RPMI7951 (cell line): ENCODE measurements at regions not wholly inside any gene's neighbourhood (a gene's known extent, or its start where the extent isn't known, plus 50 kb on each side); places are given as distances from the start of the nearest gene placed in this dataset.
"Not testable (repeated sequence)": the region's sequence is repeated elsewhere in the genome, so short reads cannot be mapped to it uniquely, and the experiment has no call there.

Experiments
- DNase-seq: peaks from one replicate; pipeline ENCODE4 v3.0.0-alpha.2; 2012; ENCODE audit warnings: low read depth

DNA sequence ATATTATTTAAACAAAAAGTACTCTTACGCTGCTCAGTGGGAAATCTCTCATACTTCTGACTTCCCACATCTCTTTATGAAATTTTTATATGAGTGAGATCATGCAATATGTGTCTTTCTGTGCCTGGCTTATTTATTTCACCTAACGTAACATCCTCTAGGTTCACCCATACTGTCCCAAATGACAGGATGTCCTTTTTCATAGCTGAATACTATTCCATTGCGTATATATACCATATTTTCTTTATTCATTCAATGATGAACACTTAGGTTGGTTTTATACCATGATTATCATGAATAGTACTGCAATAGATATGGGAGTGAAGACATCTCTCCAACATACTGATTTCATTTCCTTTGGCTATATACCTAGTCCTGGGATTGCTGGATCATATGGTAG lies 57.8 kb upstream of the TPP2 start:
- no peak for DNase-seq

DNA sequence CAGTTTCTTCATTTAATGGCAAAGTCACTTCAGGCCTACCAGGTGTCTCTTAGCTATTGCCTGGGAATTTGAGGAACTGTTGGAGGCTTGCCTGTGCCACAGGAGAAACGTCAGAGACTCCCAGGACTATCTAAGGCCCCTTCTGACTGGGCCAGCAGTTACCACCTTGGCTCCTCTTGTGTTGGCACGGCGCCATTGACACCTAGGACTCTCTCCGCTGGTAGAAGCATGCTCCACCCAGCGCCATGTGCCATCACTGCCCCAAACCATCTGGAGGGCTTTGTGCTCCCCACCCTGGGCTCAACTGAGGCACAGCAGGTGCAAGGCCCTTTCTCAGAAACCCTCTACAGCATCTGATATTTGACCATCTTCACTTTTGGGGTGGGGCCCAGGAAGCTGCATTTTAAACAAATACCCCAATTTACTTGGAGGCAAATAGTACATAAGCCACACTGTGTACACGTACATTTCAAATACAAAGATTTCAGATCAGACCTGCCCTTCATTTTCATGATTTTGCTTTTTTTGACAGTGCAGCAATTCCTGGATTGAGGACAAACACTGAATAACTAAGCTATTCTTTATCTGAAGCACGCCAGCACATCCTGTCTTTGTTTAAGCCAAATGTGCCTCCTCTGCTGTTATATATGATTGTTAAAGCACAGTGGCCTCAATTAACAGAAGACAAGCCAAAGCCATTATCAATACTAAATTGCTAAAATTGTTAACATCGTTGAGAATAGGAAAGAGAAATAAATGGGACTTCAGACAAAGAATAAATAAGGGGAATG lies 59.9 kb upstream of the TPP2 start:
- DNase-seq = no peak

DNA sequence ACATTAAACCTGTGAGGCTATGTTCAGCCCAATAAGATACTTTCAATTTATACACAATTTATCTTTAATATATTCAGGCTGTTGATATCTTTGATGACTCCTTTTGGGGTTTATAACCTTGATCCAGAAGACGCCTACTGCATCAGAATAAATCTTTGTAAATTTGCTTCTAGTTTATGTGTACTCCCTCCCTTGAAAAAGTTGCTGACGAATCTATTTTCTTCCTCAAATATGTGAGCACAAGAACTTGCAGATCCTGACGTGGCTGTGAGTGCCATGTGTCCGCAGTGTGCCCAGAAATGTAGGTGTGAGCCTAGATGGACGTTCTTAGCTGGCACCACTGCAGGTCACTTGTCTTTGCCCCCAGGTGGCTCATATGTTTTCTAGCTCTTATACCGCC lies 60.6 kb upstream of the TPP2 start:
- no peak for DNase-seq

DNA sequence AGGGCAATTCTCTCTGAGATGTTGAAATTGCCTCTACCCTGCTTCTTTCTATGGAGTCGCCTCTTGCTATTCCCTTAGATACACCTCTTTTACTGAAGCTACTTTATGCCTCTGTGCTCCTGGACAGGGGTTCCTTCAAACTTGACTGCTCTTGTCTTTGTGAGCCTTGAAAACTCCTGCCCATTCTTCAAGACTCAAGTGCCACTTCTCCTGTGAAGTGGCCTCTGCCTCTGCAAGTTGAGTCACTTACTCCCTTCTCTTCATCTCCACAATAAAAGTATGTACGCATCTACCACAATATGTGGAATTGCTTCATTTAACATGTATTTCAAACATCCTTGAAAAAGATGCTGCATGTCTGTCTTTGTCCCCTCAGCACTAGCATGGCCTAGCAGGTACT lies 66.0 kb upstream of the TPP2 start:
- DNase-seq = no peak

DNA sequence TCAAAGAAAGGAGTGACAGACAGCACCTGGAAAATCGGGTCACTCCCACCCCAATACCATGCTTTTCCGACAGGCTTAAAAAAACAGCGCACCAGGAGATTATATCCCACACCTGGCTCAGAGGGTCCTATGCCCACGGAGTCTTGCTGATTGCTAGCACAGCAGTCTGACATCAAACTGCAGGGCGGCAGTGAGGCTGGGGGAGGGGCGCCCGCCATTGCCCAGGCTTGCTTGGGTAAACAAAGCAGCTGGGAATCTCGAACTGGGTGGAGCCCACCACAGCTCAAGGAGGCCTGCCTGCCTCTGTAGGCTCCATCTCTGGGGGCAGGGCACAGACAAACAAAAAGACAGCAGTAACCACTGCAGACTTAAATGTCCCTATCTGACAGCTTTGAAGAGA lies 74.5 kb upstream of the TPP2 start:
- not testable (repeated sequence) for DNase-seq

DNA sequence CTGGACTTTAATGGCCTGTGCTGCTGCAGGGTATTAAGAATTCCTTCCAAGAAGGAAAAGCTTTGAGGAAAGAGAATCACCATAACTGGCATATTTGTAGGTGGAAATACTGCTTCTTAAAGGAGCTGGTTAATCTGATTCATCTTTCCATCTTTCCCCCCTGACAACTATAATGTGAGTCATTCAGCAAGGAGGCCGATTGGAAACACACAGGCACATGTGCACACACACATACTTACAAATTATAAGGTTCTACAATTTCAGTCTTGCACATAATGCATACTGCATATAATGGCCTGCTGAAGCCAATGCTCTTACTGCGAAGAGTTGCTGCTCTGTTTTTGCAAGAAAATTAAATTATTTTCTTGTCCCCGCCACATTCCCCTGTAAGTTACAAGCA lies 78.8 kb upstream of the TPP2 start:
- no peak for DNase-seq

DNA sequence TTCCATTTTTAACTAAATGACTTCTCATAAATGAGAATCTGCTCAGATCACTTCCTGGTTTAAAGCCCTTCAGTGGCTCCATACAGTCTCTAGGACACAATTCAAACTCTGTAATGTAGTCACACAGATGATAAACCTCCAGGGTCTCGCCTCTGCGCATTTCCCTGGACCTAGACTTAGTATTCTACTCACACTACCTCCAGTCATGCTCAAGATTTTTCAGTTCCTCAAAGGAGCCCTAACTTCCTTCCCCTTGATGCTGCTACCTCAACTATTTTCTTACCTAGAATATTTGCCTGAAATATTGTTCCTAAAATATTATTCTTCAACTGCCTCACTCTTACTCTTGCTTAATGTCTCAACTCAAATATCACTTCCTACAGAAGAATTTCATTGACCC lies 86.7 kb upstream of the TPP2 start:
- no peak for DNase-seq

DNA sequence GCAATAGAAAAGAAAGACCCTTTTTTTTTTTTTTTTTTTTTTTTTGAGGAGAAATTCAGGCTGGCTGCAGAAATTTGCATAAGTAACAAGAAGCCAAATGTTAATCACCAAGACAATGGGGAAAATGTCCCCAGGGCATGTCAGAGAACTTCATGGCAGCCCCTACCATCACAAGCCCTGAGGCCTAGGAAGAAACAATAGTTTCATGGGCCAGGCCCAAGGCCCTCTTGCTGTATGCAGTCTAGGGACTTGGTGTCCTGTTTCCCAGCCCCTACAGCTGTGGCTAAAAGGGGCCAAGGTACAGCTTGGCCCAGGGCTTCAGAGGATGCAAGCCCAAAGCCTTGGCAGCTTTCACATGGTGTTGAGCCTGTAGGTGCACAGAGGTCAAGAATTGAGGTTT lies 88.4 kb upstream of the TPP2 start:
- no peak for DNase-seq

DNA sequence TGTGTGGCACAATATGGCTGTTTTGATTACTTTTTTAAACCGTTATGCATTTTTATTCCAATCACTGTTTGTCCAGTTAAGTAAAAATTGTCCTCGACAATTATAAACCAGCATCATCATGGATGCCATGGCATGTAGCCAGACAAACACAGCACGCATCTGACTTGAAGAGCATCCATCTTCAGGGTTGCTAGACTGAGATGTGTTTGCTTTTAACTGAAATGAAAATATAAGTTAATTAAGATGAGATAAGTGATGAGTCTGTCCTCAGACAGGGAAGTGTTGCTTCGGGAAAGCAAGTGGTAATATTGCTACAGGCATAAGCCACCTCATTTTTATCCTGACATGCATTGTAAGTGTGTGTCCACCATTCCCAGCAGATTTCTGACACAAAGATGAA lies 92.8 kb upstream of the TPP2 start:
- DNase-seq = no peak

DNA sequence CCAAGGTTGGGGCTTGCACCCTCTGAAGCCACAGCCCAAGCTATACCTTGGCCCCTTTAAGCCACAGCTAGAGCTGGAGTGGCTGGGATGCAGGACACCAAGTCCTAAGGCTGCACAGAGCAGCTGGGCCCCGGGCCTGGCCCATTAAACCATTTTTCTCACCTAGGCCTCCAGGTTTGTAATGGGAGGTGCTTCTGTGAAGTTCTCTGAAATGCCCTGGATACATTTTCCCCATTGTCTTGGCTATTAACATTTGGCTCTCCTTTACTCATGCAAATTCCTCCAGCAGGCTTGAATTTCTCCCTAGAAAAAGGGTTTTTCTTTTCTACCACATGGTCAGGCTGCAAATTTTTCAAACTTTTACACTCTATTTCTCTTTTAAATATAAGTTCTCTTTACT lies 93.8 kb upstream of the FGF14 start:
- no peak for DNase-seq

DNA sequence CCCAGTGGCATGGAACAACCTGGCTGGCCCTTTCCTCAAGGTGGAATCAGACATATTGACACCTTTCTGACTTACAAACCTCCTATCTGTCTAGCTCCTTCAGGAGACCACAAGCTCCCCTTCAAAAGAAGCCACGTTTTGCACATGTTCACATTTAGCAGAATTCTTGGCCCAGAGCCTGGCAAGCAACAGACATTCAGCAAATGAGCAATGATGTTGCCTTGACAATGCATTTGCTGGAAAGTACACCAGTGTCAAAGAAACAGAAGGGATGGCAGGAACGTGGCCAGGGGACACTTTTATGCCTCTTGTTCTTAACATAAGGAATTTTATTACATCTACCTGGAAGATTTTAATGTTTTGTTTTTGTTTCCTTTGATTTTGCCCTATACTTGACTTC lies 85.5 kb upstream of the FGF14 start:
- DNase-seq = no peak

DNA sequence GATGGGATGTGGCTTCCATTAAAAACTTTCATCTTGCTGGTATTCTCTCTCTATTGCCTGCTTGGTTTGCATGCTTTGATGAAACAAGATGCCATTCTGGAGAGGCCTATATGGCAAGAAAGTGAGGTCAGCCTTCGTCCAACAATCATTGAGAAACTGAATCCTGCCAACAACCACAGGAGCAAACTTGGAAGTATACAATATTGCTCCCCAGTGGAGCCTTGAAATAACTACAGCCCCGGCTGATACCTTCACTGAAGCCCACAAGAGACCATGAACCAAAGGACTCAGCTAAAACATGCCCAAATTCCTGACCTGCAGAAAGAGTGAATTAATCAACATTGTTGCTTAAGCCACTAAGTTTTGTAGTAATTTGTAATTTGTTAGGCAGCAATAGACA lies 82.5 kb upstream of the FGF14 start:
- DNase-seq = peak; percentile 29

DNA sequence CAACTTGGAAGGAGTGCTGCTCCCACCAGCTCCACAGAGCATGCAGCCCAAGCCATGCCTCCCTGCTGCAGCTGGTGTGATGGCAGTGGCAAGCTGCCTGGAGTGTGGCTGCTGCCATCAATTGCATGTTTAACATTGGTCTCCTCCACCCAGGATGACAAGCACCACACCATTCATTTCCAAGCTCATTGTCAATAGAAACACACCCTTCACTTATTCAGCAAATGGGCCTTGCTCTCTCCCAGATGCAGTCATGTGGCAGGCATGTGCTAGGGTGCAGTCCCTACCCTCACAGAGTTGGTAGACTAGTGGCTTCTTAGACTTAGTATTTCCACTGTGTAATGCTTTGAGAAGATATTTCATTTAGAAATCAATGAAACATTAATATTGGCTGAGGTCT lies 70.8 kb upstream of the FGF14 start:
- no peak for DNase-seq

DNA sequence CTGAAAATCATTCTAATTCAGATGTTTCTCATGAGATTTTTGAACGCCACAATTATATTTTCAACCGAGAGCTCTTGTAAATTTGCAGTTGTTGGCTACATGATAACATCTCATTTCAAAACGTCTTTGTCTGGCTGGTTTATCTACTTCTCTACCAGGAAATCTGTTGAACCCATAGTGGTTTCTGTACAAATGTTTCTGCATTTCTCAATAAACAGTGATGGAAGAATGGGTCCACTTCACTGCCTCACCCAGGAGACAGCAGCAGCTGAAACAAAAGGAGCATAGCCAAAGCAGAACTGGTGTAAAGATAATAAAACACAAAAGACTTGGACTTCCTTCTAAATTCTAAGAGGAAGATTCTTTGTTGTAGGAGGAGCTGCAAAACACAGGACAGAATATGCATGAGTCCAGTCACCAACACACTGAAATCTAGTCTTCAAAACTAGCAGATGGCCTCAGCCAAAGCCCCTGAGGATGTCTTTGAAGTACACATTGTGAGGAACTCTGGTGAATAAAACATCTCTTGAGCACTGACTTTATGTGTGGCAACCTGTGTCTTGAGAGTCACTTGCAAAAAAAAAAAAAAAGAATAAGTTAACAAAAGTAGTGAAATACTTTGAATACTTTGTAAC lies 68.6 kb upstream of the FGF14 start:
- DNase-seq = no peak

DNA sequence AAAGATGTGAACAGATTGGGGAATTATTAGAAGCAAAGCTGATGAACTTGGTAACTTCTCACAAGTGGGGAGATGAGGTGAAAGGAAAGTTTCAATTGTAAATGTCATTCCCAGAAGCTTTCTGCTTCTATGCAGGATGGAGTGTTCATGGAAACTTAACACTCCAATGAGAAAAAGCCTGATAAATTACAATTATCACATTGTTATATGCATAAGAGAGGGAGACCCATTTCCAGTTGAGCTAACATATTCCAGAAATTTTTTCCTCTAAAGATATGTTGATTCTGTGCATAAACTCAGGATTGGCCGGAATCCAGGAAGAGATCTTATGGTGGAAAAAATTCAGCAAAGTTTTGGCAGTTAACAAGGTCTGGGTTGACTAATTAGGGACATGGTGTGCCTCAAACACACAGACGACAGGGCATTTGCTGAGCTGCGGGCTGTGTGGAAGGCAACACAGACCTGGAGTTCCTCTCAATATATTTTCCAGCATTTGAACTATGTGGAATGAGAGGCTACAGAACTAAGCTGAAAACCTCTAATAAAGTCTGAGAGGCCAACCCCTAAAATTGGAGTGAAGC lies 64.9 kb upstream of the FGF14 start:
- no peak for DNase-seq

DNA sequence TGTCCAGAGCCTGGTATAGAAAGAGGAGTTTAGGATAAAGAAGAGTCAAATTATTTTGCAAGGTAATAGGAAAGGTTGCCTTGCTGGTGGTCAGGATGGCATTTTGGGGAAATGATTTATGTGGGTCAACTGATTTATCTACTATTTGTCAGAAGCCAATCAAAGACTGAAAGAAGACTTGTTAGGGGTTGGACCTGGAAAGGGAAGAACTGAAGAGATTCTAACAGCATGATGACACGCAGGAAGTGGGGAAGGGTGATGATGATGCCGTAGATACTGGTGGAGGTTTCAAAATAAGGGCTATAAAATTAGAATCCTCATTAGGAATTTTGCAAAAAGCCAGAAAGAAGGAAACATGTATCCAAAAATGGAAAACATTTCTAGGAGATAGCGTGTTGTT lies 60.7 kb upstream of the FGF14 start:
- no peak for DNase-seq

DNA sequence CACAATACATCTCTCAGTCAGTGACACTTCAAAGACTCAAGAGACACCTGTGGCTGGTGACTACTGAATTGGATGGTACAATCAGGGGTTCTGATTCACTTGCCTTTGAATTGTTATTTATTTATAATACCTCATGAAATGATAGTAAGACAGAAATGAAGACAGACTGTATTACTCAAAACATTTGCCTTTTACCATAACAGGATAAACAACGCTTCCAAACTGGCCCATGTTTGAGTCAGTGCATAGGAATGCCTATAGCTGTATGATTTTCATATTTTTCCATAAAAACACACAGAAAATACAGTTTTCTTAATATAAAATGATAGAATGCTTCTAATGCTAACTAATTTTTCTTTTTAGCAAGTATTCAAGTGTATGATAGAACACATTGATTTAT lies 59.5 kb upstream of the FGF14 start:
- no peak for DNase-seq

DNA sequence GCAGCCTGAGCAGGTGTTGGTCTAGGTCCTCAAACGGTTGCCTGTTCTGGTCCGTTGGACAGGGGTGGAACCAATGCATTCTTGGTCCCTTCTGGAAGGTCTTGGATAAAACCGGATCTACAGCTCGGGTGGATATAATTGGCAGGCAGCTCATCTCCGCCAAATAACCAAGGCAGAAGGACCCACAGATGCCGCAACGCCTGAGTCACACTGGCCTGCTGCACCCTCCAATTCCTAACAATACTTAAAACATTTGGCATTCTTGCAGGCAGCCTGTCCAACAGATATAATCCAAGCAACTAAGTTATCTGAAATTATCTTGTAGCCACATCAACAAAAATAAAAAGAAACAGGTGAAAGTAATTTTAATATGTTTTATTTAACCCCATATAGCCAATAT lies 59.0 kb upstream of the FGF14 start:
- DNase-seq = peak; percentile 59

DNA sequence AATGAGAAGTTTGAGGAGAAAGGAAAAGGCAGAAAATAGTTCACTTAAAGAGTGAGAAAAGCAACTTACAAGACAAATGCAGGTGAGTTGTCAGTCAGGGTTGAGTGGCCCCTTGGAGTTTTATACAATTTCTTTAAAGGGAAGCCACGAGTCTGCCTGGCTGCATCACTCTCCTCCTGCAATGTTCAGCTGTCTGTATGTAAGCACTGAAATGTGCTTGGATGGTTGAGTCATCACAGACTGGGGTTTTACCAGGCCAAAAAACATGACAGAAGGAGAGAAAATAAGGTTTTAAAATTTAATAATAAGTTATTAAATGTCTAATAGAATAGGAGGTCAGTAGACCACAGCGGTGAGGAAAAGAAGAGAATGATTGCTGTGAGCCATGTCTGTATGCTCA lies 51.0 kb upstream of the FGF14 start:
- DNase-seq = no peak
